IMR-90 (cell line): ENCODE measurements at regions not wholly inside any gene's neighbourhood (a gene's known extent, or its start where the extent isn't known, plus 50 kb on each side); places are given as distances from the start of the nearest gene placed in this dataset.

Experiments used
- ATAC-seq: fragments of 200-7000 bp; cut with Tn5 transposase; 2 replicates; pipeline ENCODE4 v1.9.1; 2020; ENCODE audit warnings: low read depth, mild to moderate bottlenecking, moderate library complexity
- BruUV-seq: library from RNA; stranded (reverse); fragments of 400-500 nt; replicated peaks from 2 replicates; lab custom pipeline; 2021; lab: Mats Ljungman, UMichigan
- CTCF ChIA-PET: fragments of 300-600 bp; formaldehyde crosslinking; extraction: SDS; loops from one replicate; lab custom pipeline; 2021; ENCODE audit warnings: antibody characterized with exemption; lab: Yijun Ruan, JAX
- POLR2A ChIA-PET: fragments of 300-600 bp; sonication (Branson Sonifier 250); formaldehyde crosslinking; loops from one replicate; lab custom pipeline; 2022; ENCODE audit warnings: antibody characterized with exemption; ENCODE audit not compliant: unreplicated experiment; lab: Charles Lee
- DNase-seq: peaks from one replicate; pipeline ENCODE4 v3.0.0; 2013
- H2AFZ ChIP-seq: replicated peaks from 2 replicates; pipeline ENCODE3; 2013; ENCODE audit warnings: low read length, mild to moderate bottlenecking; ENCODE audit not compliant: poor library complexity
- H2AK5ac ChIP-seq: 2 replicates; pipeline ENCODE4 v1.6.1; 2013; ENCODE audit warnings: low read depth, low read length, inconsistent platforms
- H2AK9ac ChIP-seq: replicated peaks from 2 replicates; pipeline ENCODE3; 2013; ENCODE audit warnings: mild to moderate bottlenecking, low read depth, low read length, moderate library complexity; ENCODE audit not compliant: poor library complexity
- H2BK120ac ChIP-seq: 2 replicates; pipeline ENCODE4 v1.6.1; 2013; ENCODE audit warnings: low read depth, low read length, inconsistent platforms
- H2BK15ac ChIP-seq: 3 replicates; pipeline ENCODE4 v1.6.1; 2013; ENCODE audit warnings: low read depth, low read length, inconsistent platforms
- H2BK20ac ChIP-seq: 2 replicates; pipeline ENCODE4 v1.6.1; 2013; ENCODE audit warnings: low read depth, mild to moderate bottlenecking, inconsistent platforms, low read length, moderate library complexity
- H2BK5ac ChIP-seq: 2 replicates; pipeline ENCODE4 v1.6.1; 2013; ENCODE audit warnings: mild to moderate bottlenecking, low read depth, low read length, inconsistent platforms; ENCODE audit not compliant: poor library complexity, severe bottlenecking
- H3K14ac ChIP-seq: replicated peaks from 2 replicates; pipeline ENCODE4 v1.6.1; 2013; ENCODE audit warnings: low read depth, low read length, inconsistent platforms
- H3K18ac ChIP-seq: 2 replicates; pipeline ENCODE4 v1.6.1; 2013; ENCODE audit warnings: low read depth, low read length, control low read depth
- H3K23ac ChIP-seq: 2 replicates; pipeline ENCODE4 v1.6.1; 2013; ENCODE audit warnings: low read depth, low read length, inconsistent platforms
- H3K27ac ChIP-seq: 2 replicates; pipeline ENCODE4 v1.5.1; 2013; ENCODE audit warnings: mild to moderate bottlenecking, control low read depth, low read length; ENCODE audit not compliant: insufficient read depth
- H3K27me3 ChIP-seq: 2 replicates; pipeline ENCODE4 v1.6.1; 2013; ENCODE audit warnings: low read length; ENCODE audit not compliant: control insufficient read depth, insufficient read depth
- H3K36me3 ChIP-seq: 2 replicates; pipeline ENCODE4 v1.6.1; 2013; ENCODE audit warnings: low read length, mixed read lengths; ENCODE audit not compliant: control insufficient read depth, insufficient read depth
- H3K4ac ChIP-seq: 2 replicates; pipeline ENCODE4 v1.6.1; 2013; ENCODE audit warnings: low read depth, low read length, inconsistent platforms
- H3K4me1 ChIP-seq: 2 replicates; pipeline ENCODE4 v1.6.1; 2013; ENCODE audit warnings: low read length, mixed read lengths; ENCODE audit not compliant: control insufficient read depth, insufficient read depth
- H3K4me2 ChIP-seq: 2 replicates; pipeline ENCODE4 v1.6.1; 2013; ENCODE audit warnings: low read depth, mild to moderate bottlenecking, control low read depth, low read length, moderate library complexity
- H3K4me3 ChIP-seq: 2 replicates; pipeline ENCODE4 v1.5.1; 2013; ENCODE audit warnings: low read depth, mild to moderate bottlenecking, control low read depth, low read length, moderate library complexity; ENCODE audit not compliant: insufficient read depth
- H3K56ac ChIP-seq: 2 replicates; pipeline ENCODE4 v1.6.1; 2013; ENCODE audit warnings: low read length, inconsistent platforms; ENCODE audit not compliant: insufficient read depth; ENCODE audit errors: extremely low read depth
- H3K79me1 ChIP-seq, 2 experiments: 2 replicates each; pipeline ENCODE4 v1.6.1; 2013; ENCODE audit warnings: low read length in 2 of 2, inconsistent platforms in 1 of 2, low read depth in 1 of 2
- H3K9ac ChIP-seq: 2 replicates; pipeline ENCODE4 v1.6.1; 2013; ENCODE audit warnings: low read depth, low read length, control low read depth
- H3K9me1 ChIP-seq: 2 replicates; pipeline ENCODE4 v1.6.1; 2013; ENCODE audit warnings: low read length, inconsistent platforms; ENCODE audit not compliant: insufficient read depth
- H3K9me3 ChIP-seq: 2 replicates; pipeline ENCODE4 v1.6.1; 2013; ENCODE audit warnings: low read length; ENCODE audit not compliant: control insufficient read depth, insufficient read depth
- H4K20me1 ChIP-seq: 2 replicates; pipeline ENCODE4 v1.6.1; 2013; ENCODE audit warnings: low read length, inconsistent platforms; ENCODE audit not compliant: insufficient read depth
- H4K5ac ChIP-seq: 2 replicates; pipeline ENCODE4 v1.6.1; 2013; ENCODE audit warnings: mild to moderate bottlenecking, low read depth, low read length, control low read depth
- H4K8ac ChIP-seq, 2 experiments: 2 replicates each; pipeline ENCODE4 v1.6.1; 2013; ENCODE audit warnings: low read depth in 2 of 2, low read length in 2 of 2, control low read depth in 1 of 2, inconsistent platforms in 1 of 2
- H4K91ac ChIP-seq: 2 replicates; pipeline ENCODE4 v1.6.1; 2013; ENCODE audit warnings: low read depth, low read length, inconsistent platforms; ENCODE audit not compliant: insufficient read depth
- BHLHE40 ChIP-seq: fragments of 150-350 bp; IDR thresholded peaks from 2 replicates; pipeline ENCODE4 v1.6.1; 2016; ENCODE audit warnings: mild to moderate bottlenecking, low read depth, low read length
- CEBPB ChIP-seq: IDR thresholded peaks from 2 replicates; pipeline ENCODE4 v1.6.1; 2012; ENCODE audit warnings: low read depth, low read length, improper control_type of control experiment
- CHD1 ChIP-seq: IDR thresholded peaks from 2 replicates; pipeline ENCODE4 v1.6.1; 2012; ENCODE audit warnings: low read depth, low read length, improper control_type of control experiment
- CTCF ChIP-seq: conservative IDR thresholded peaks from 2 replicates; pipeline ENCODE4 v1.5.1; 2012; ENCODE audit warnings: mild to moderate bottlenecking, low read depth, low read length, improper control_type of control experiment
- ELK1 ChIP-seq: fragments of 150-350 bp; IDR thresholded peaks from 2 replicates; pipeline ENCODE4 v1.6.1; 2016; ENCODE audit warnings: low read depth, mild to moderate bottlenecking, low read length, moderate library complexity, borderline replicate concordance
- FOS ChIP-seq: fragments of 150-350 bp; IDR thresholded peaks from 2 replicates; pipeline ENCODE4 v1.6.1; 2016; ENCODE audit warnings: low read depth, low read length
- MAFK ChIP-seq: IDR thresholded peaks from 2 replicates; pipeline ENCODE4 v1.6.1; 2012; ENCODE audit warnings: low read depth, low read length, improper control_type of control experiment
- NFE2L2 ChIP-seq: fragments of 150-350 bp; IDR thresholded peaks from 2 replicates; pipeline ENCODE4 v1.6.1; 2016; ENCODE audit warnings: low read depth, mild to moderate bottlenecking, low read length
- POLR2A ChIP-seq: IDR thresholded peaks from 2 replicates; pipeline ENCODE4 v1.6.1; 2012; ENCODE audit warnings: mild to moderate bottlenecking, low read depth, low read length
- RAD21 ChIP-seq: IDR thresholded peaks from 2 replicates; pipeline ENCODE4 v1.6.1; 2012; ENCODE audit warnings: low read length, improper control_type of control experiment
- RCOR1 ChIP-seq: IDR thresholded peaks from 2 replicates; pipeline ENCODE4 v1.6.1; 2012; ENCODE audit warnings: mild to moderate bottlenecking, low read length, improper control_type of control experiment; ENCODE audit not compliant: insufficient replicate concordance
- RFX5 ChIP-seq: IDR thresholded peaks from 2 replicates; pipeline ENCODE4 v1.8.0; 2012; ENCODE audit warnings: low read depth, mild to moderate bottlenecking, low read length, moderate library complexity
- SMC3 ChIP-seq: fragments of 150-350 bp; IDR thresholded peaks from 2 replicates; pipeline ENCODE4 v1.6.1; 2016; ENCODE audit warnings: low read depth, mild to moderate bottlenecking, antibody characterized with exemption, low read length, moderate library complexity
- USF2 ChIP-seq: fragments of 150-350 bp; IDR thresholded peaks from 2 replicates; pipeline ENCODE4 v1.6.1; 2017; ENCODE audit warnings: mild to moderate bottlenecking, antibody characterized with exemption, low read length, low read depth
- dilution Hi-C: fragments of 300-500 bp; cut with HindIII; formaldehyde crosslinking; loops from one replicate; pipeline ENCODE4 v1.14.3; 2018; ENCODE audit warnings: low sequenced_read_pairs; ENCODE audit not compliant: unreplicated experiment
- in situ Hi-C: fragments of 300-500 bp; cut with MboI; formaldehyde crosslinking; loops from 3 replicates; pipeline ENCODE4 v1.14.3; 2019; ENCODE audit warnings: low sequenced_read_pairs, inconsistent platforms, mixed read lengths
- intact Hi-C: fragments of 100-400 bp; cut with micrococcal nuclease; formaldehyde crosslinking; loops from 2 replicates; pipeline ENCODE4 v1.10.0; 2022

- Histone ChIP-seq H3K9ac (no peak overlapping the region), H3K23ac (no peak overlapping the region), H4K8ac (no peak overlapping the region), H4K91ac (no peak overlapping the region), H4K20me1 (no peaks in the 10 kb centered on the region), H3K4me2 (no peak overlapping the region), H2AK9ac (no peak overlapping the region), H3K27ac (no peak overlapping the region), H3K4me3 (no peak overlapping the region), H3K4me1 (no peaks in the 10 kb centered on the region), H3K79me1 (no peaks in the 10 kb centered on the region), H3K36me3 (no peaks in the 10 kb centered on the region), H2AK5ac (no peak overlapping the region), H3K14ac (no peak overlapping the region), H2AFZ (no peak overlapping the region), H3K27me3 (no peaks in the 10 kb centered on the region), H2BK15ac (no peak overlapping the region), H4K5ac (no peak overlapping the region), H3K9me3 (no peaks in the 10 kb centered on the region), H3K56ac (no peak overlapping the region), H3K4ac (no peak overlapping the region), H3K18ac (no peak overlapping the region), H3K9me1 (no peaks in the 10 kb centered on the region), H2BK20ac (no peak overlapping the region), H2BK5ac (no peak overlapping the region), H2BK120ac (no peak overlapping the region)
- dilution Hi-C loops: no loop called here
- ChIA-PET POLR2A (no interaction called here), CTCF (interaction anchor here (1.0 kb wide), 1 partner anchor 10 kb away, joined by 3 read pairs; no protein-coding TSS in a partner anchor)
- no TSS peak for BruUV-seq
- DNase-seq: no peak
- intact Hi-C loops: no loop called here
- TF ChIP-seq BHLHE40: no peak
- no peak for TF ChIP-seq NFE2L2
- no peak for TF ChIP-seq RCOR1
- TF ChIP-seq ELK1: no peak
- no peak for TF ChIP-seq POLR2A
- TF ChIP-seq CEBPB: no peak
- no peak for TF ChIP-seq SMC3
- TF ChIP-seq USF2: no peak
- TF ChIP-seq FOS: no peak
- TF ChIP-seq RAD21: no peak
- TF ChIP-seq RFX5: no peak
- no peak for TF ChIP-seq CTCF
- TF ChIP-seq MAFK: no peak
- TF ChIP-seq CHD1: no peak
- in situ Hi-C loops: no loop called here
- no peak for ATAC-seq
These were observed 542.2 kb downstream of the XIRP2 start for GRCh38 chr2:167430447-167430846.
